PC-3 (cell line): ENCODE measurements at regions not wholly inside any gene's neighbourhood (a gene's known extent, or its start where the extent isn't known, plus 50 kb on each side); places are given as distances from the start of the nearest gene placed in this dataset.

Experiments used
- ATAC-seq: fragments of 200-7000 bp; cut with Tn5 transposase; 2 replicates; pipeline ENCODE4 v1.9.1; 2020; ENCODE audit warnings: mild to moderate bottlenecking, moderate library complexity
- BruUV-seq: library from RNA; stranded (reverse); fragments of 400-500 nt; replicated peaks from 2 replicates; lab custom pipeline; 2021; lab: Mats Ljungman, UMichigan
- CTCF ChIA-PET: fragments of 300-600 bp; sonication (Branson Sonifier 250); formaldehyde crosslinking; loops from one replicate; lab custom pipeline; 2022; ENCODE audit warnings: antibody characterized with exemption; lab: Charles Lee
- POLR2A ChIA-PET: fragments of 300-600 bp; sonication (Branson Sonifier 250); formaldehyde crosslinking; loops from one replicate; lab custom pipeline; 2022; ENCODE audit warnings: antibody characterized with exemption; ENCODE audit not compliant: unreplicated experiment; lab: Charles Lee
- DNase-seq: peaks from one replicate; pipeline ENCODE4 v3.0.0-alpha.2; 2015
- H2AFZ ChIP-seq: fragments of 300-600 bp; sonication (generic); 2 replicates; pipeline ENCODE4 v1.6.0; 2016; ENCODE audit warnings: antibody characterized with exemption, low read length
- H3F3A ChIP-seq: fragments of 300-600 bp; sonication (generic); one replicate; pipeline ENCODE4 v1.6.0; 2017; ENCODE audit warnings: antibody characterized with exemption, low read length, control low read depth, mild to moderate bottlenecking; ENCODE audit not compliant: unreplicated experiment
- H3K27ac ChIP-seq: fragments of 300-600 bp; sonication (generic); 2 replicates; pipeline ENCODE4 v1.5.1; 2016; ENCODE audit warnings: mild to moderate bottlenecking, low read length
- H3K27me3 ChIP-seq: fragments of 300-600 bp; sonication (generic); 2 replicates; pipeline ENCODE4 v1.6.1; 2016; ENCODE audit warnings: low read length, mixed read lengths
- H3K36me3 ChIP-seq: fragments of 300-600 bp; sonication (generic); 2 replicates; pipeline ENCODE4 v1.6.1; 2016; ENCODE audit warnings: low read depth, mixed run types, low read length, mixed read lengths
- H3K4me1 ChIP-seq: fragments of 300-600 bp; sonication (generic); 2 replicates; pipeline ENCODE4 v1.5.1; 2016; ENCODE audit warnings: low read length; ENCODE audit not compliant: insufficient read depth
- H3K4me2 ChIP-seq: fragments of 300-600 bp; sonication (generic); 2 replicates; pipeline ENCODE4 v1.6.0; 2016; ENCODE audit warnings: low read length
- H3K4me3 ChIP-seq: fragments of 300-600 bp; sonication (generic); 2 replicates; pipeline ENCODE4 v1.5.1; 2016; ENCODE audit warnings: mild to moderate bottlenecking, low read length, mixed read lengths
- H3K79me2 ChIP-seq: fragments of 300-600 bp; sonication (generic); 2 replicates; pipeline ENCODE4 v1.6.1; 2017; ENCODE audit warnings: low read length, mixed read lengths
- H3K9ac ChIP-seq: fragments of 300-600 bp; sonication (generic); 2 replicates; pipeline ENCODE4 v1.6.0; 2016; ENCODE audit warnings: mild to moderate bottlenecking, low read length
- H3K9me2 ChIP-seq: fragments of 300-600 bp; sonication (generic); replicated peaks from 2 replicates; pipeline ENCODE4 v1.6.1; 2016; ENCODE audit warnings: mixed run types, low read length, mixed read lengths
- H3K9me3 ChIP-seq: fragments of 300-600 bp; sonication (generic); 2 replicates; pipeline ENCODE4 v1.6.1; 2016; ENCODE audit warnings: low read length, mixed read lengths
- H4K20me1 ChIP-seq: fragments of 300-600 bp; sonication (generic); 2 replicates; pipeline ENCODE4 v1.6.1; 2016; ENCODE audit warnings: low read length, mixed read lengths
- CTCF ChIP-seq: fragments of 300-600 bp; sonication (generic); conservative IDR thresholded peaks from 2 replicates; pipeline ENCODE4 v1.5.1; 2017; ENCODE audit warnings: antibody characterized with exemption, low read depth, mild to moderate bottlenecking, low read length
- EZH2 ChIP-seq: fragments of 300-600 bp; sonication (generic); IDR thresholded peaks from one replicate; pipeline ENCODE4 v1.6.1; 2017; ENCODE audit warnings: antibody characterized with exemption, mild to moderate bottlenecking, low read length; ENCODE audit not compliant: unreplicated experiment
- EZH2phosphoT487 ChIP-seq: fragments of 300-600 bp; sonication (generic); IDR thresholded peaks from 2 replicates; pipeline ENCODE4 v1.6.1; 2018; ENCODE audit warnings: mild to moderate bottlenecking, antibody characterized with exemption, low read length, borderline replicate concordance
- intact Hi-C: fragments of 100-400 bp; cut with micrococcal nuclease; formaldehyde crosslinking; loops from 2 replicates; pipeline ENCODE4 v1.9.0; 2023

GRCh38 chr2:185643434-185643833 is 95.2 kb upstream of the FSIP2 start:
- no peaks in the 10 kb centered on the region for H3K4me1 ChIP-seq
- H3K9ac ChIP-seq: no peak overlapping the region
- no peak for DNase-seq
- H3K79me2 ChIP-seq: no peaks in the 10 kb centered on the region
- no peak for TF ChIP-seq EZH2
- no peak for TF ChIP-seq EZH2phosphoT487
- no peak for TF ChIP-seq CTCF
- no peaks in the 10 kb centered on the region for H3F3A ChIP-seq
- no peak overlapping the region for H3K4me3 ChIP-seq
- POLR2A ChIA-PET: no interaction called here
- intact Hi-C loops: no loop called here
- H3K4me2 ChIP-seq: no peak overlapping the region
- no peaks in the 10 kb centered on the region for H3K27me3 ChIP-seq
- no peak for ATAC-seq
- no peak overlapping the region for H3K27ac ChIP-seq
- no peak overlapping the region for H2AFZ ChIP-seq
- CTCF ChIA-PET: no interaction called here
- BruUV-seq: no TSS peak
- no peaks in the 10 kb centered on the region for H3K9me2 ChIP-seq
- no peaks in the 10 kb centered on the region for H3K9me3 ChIP-seq
- H3K36me3 ChIP-seq: no peaks in the 10 kb centered on the region
- H4K20me1 ChIP-seq: no peaks in the 10 kb centered on the region

- no TSS peak for BruUV-seq
- Histone ChIP-seq H3K27me3 (no peaks in the 10 kb centered on the region), H3F3A (no peaks in the 10 kb centered on the region), H3K4me3 (no peak overlapping the region), H3K9me2 (no peaks in the 10 kb centered on the region), H3K36me3 (no peaks in the 10 kb centered on the region), H3K4me1 (no peaks in the 10 kb centered on the region), H3K79me2 (no peaks in the 10 kb centered on the region), H3K4me2 (no peak overlapping the region), H4K20me1 (no peaks in the 10 kb centered on the region), H3K9ac (no peak overlapping the region), H3K27ac (no peak overlapping the region), H3K9me3 (no peaks in the 10 kb centered on the region), H2AFZ (no peak overlapping the region)
- ChIA-PET CTCF (no interaction called here), POLR2A (no interaction called here)
- ATAC-seq: no peak
- intact Hi-C loops: no loop called here
- TF ChIP-seq EZH2phosphoT487: no peak
- no peak for TF ChIP-seq CTCF
- no peak for TF ChIP-seq EZH2
- DNase-seq: no peak
Measured at GRCh38 chr2:185644828-185645227, 93.8 kb upstream of the FSIP2 start.

GRCh38 chr2:185645529-185645928 is 93.1 kb upstream of the FSIP2 start:
- Histone ChIP-seq H2AFZ (no peak overlapping the region), H3K4me1 (no peaks in the 10 kb centered on the region), H3K79me2 (no peaks in the 10 kb centered on the region), H3K36me3 (no peaks in the 10 kb centered on the region), H3F3A (no peaks in the 10 kb centered on the region), H3K27me3 (no peaks in the 10 kb centered on the region), H3K9me2 (no peaks in the 10 kb centered on the region), H3K9me3 (no peaks in the 10 kb centered on the region), H3K4me3 (no peak overlapping the region), H4K20me1 (no peaks in the 10 kb centered on the region), H3K27ac (no peak overlapping the region), H3K9ac (no peak overlapping the region), H3K4me2 (no peak overlapping the region)
- intact Hi-C loops: no loop called here
- no peak for TF ChIP-seq CTCF
- TF ChIP-seq EZH2phosphoT487: no peak
- no peak for TF ChIP-seq EZH2
- no TSS peak for BruUV-seq
- DNase-seq (no peak), ATAC-seq (no peak)
- ChIA-PET CTCF (no interaction called here), POLR2A (no interaction called here)
